Hepatocyte (in vitro differentiated cells): ENCODE measurements at regions not wholly inside any gene's neighbourhood (a gene's known extent, or its start where the extent isn't known, plus 50 kb on each side); places are given as distances from the start of the nearest gene placed in this dataset.

Experiments used
- DNase-seq: peaks from one replicate; pipeline ENCODE4 v3.0.0-alpha.2; 2016; ENCODE audit warnings: low spot score
- H2AFZ ChIP-seq: fragments of 200-600 bp; sonication (generic); 2 replicates; pipeline ENCODE4 v1.6.0; 2016; ENCODE audit warnings: antibody characterized with exemption, mild to moderate bottlenecking
- H3K27ac ChIP-seq: fragments of 200-600 bp; sonication (generic); 2 replicates; pipeline ENCODE4 v1.5.1; 2016; ENCODE audit warnings: mild to moderate bottlenecking
- H3K27me3 ChIP-seq: fragments of 200-600 bp; sonication (generic); 2 replicates; pipeline ENCODE4 v1.6.1; 2016
- H3K36me3 ChIP-seq: fragments of 200-600 bp; sonication (generic); replicated peaks from 2 replicates; pipeline ENCODE4 v1.5.1; 2016; ENCODE audit warnings: low read depth; ENCODE audit not compliant: insufficient read depth
- H3K4me1 ChIP-seq: fragments of 200-600 bp; sonication (generic); 2 replicates; pipeline ENCODE4 v1.5.1; 2016; ENCODE audit warnings: mild to moderate bottlenecking, moderate library complexity; ENCODE audit not compliant: insufficient read depth
- H3K4me2 ChIP-seq: fragments of 200-600 bp; sonication (generic); 2 replicates; pipeline ENCODE4 v1.6.0; 2016
- H3K4me3 ChIP-seq: fragments of 200-600 bp; sonication (generic); 2 replicates; pipeline ENCODE4 v1.5.1; 2016; ENCODE audit warnings: mild to moderate bottlenecking
- H3K79me2 ChIP-seq: fragments of 200-600 bp; sonication (generic); 2 replicates; pipeline ENCODE4 v1.6.0; 2017; ENCODE audit warnings: mild to moderate bottlenecking
- H3K9me2 ChIP-seq: fragments of 200-600 bp; sonication (generic); replicated peaks from 2 replicates; pipeline ENCODE4 v1.6.0; 2017; ENCODE audit warnings: mild to moderate bottlenecking; ENCODE audit not compliant: insufficient read depth
- H3K9me3 ChIP-seq: fragments of 200-600 bp; sonication (generic); 2 replicates; pipeline ENCODE4 v1.5.1; 2016; ENCODE audit warnings: low read depth, mild to moderate bottlenecking
- H4K20me1 ChIP-seq: fragments of 200-600 bp; sonication (generic); 2 replicates; pipeline ENCODE4 v1.6.0; 2016; ENCODE audit warnings: mild to moderate bottlenecking; ENCODE audit not compliant: insufficient read depth, poor library complexity, severe bottlenecking
- CTCF ChIP-seq: fragments of 200-600 bp; sonication (generic); IDR thresholded peaks from 2 replicates; pipeline ENCODE4 v1.5.1; 2016; ENCODE audit warnings: antibody characterized with exemption, mild to moderate bottlenecking; ENCODE audit not compliant: poor library complexity
- EZH2 ChIP-seq: fragments of 200-600 bp; sonication (generic); IDR thresholded peaks from 2 replicates; pipeline ENCODE4 v1.6.1; 2016; ENCODE audit warnings: antibody characterized with exemption, mild to moderate bottlenecking, borderline replicate concordance
- EZH2phosphoT487 ChIP-seq: fragments of 200-600 bp; sonication (generic); IDR thresholded peaks from one replicate; pipeline ENCODE4 v1.6.1; 2018; ENCODE audit warnings: antibody characterized with exemption, mild to moderate bottlenecking, low read depth, moderate library complexity; ENCODE audit not compliant: unreplicated experiment, severe bottlenecking
- WGBS: methylation state at CpG from one replicate; pipeline ENCODE4 v1.1.6; 2016; ENCODE audit warnings: low lambda C conversion rate; ENCODE audit errors: missing lambda C conversion rate; 5-methylcytosine and 5-hydroxymethylcytosine counted together

- Histone ChIP-seq H3K9me2 (no peaks in the 10 kb centered on the region), H3K4me2 (no peak overlapping the region), H3K9me3 (no peaks in the 10 kb centered on the region), H2AFZ (no peak overlapping the region), H3K79me2 (no peaks in the 10 kb centered on the region), H3K27ac (peak overlapping the region; percentile 91), H3K36me3 (no peaks in the 10 kb centered on the region), H4K20me1 (no peaks in the 10 kb centered on the region), H3K27me3 (no peaks in the 10 kb centered on the region), H3K4me3 (no peak overlapping the region), H3K4me1 (peaks cover 16% of the 10 kb centered on the region)
- 84% methylated on average over 7 of the region's 7 CpGs for WGBS
- DNase-seq, result no peak
- no peak for TF ChIP-seq EZH2
- TF ChIP-seq EZH2phosphoT487, result no peak
- no peak for TF ChIP-seq CTCF
Measured at GRCh38 chr18:45243340-45244110, 371.8 kb upstream of the SLC14A2 start.

GRCh38 chr18:45245091-45245511 is 370.2 kb upstream of the SLC14A2 start:
- Histone ChIP-seq H2AFZ (no peak overlapping the region), H3K9me3 (no peaks in the 10 kb centered on the region), H3K27ac (peak overlapping the region; percentile 91)

GRCh38 chr18:45248240-45248903 is 366.9 kb upstream of the SLC14A2 start:
- Histone ChIP-seq H3K27ac (peak overlapping the region; percentile 63), H3K4me2 (no peak overlapping the region), H2AFZ (no peak overlapping the region), H3K9me3 (no peaks in the 10 kb centered on the region), H4K20me1 (no peaks in the 10 kb centered on the region), H3K36me3 (no peaks in the 10 kb centered on the region), H3K9me2 (no peaks in the 10 kb centered on the region), H3K27me3 (no peaks in the 10 kb centered on the region), H3K4me1 (peaks cover 23% of the 10 kb centered on the region), H3K79me2 (no peaks in the 10 kb centered on the region), H3K4me3 (no peak overlapping the region)
- no peak for TF ChIP-seq EZH2phosphoT487
- 85% methylated on average over 6 of the region's 6 CpGs for WGBS
- DNase-seq, result no peak

More at GRCh38 chr18:45245091-45245511, 370.2 kb upstream of the SLC14A2 start:
- Histone ChIP-seq H3K4me1 (peaks cover 23% of the 10 kb centered on the region), H3K36me3 (no peaks in the 10 kb centered on the region), H3K27me3 (no peaks in the 10 kb centered on the region), H3K9me2 (no peaks in the 10 kb centered on the region), H3K4me3 (no peak overlapping the region), H3K4me2 (no peak overlapping the region), H4K20me1 (no peaks in the 10 kb centered on the region), H3K79me2 (no peaks in the 10 kb centered on the region)
- TF ChIP-seq CTCF, result no peak
- no peak for TF ChIP-seq EZH2
- TF ChIP-seq EZH2phosphoT487, result no peak
- WGBS, result 55% methylated on average over 1 of the region's 1 CpG
- DNase-seq, result no peak

GRCh38 chr18:45249246-45249661 is 366.0 kb upstream of the SLC14A2 start:
- Histone ChIP-seq H3K79me2 (no peaks in the 10 kb centered on the region), H3K4me1 (peaks cover 17% of the 10 kb centered on the region), H3K27ac (peak overlapping the region; percentile 63), H3K4me2 (no peak overlapping the region), H2AFZ (no peak overlapping the region), H3K4me3 (no peak overlapping the region), H3K36me3 (no peaks in the 10 kb centered on the region), H4K20me1 (no peaks in the 10 kb centered on the region), H3K9me3 (no peaks in the 10 kb centered on the region), H3K27me3 (no peaks in the 10 kb centered on the region), H3K9me2 (no peaks in the 10 kb centered on the region)
- DNase-seq, result no peak
- WGBS, result 83% methylated on average over 1 of the region's 1 CpG
- no peak for TF ChIP-seq CTCF
- no peak for TF ChIP-seq EZH2phosphoT487
- no peak for TF ChIP-seq EZH2
